ENCODE measurements at regions not wholly inside any gene's neighbourhood (a gene's known extent, or its start where the extent isn't known, plus 50 kb on each side); places are given as distances from the start of the nearest gene placed in this dataset.
"Not testable (repeated sequence)": the region's sequence is repeated elsewhere in the genome, so short reads cannot be mapped to it uniquely, and the experiment has no call there.

GRCh38 chr3:10725067-10725466, 91.0 kb upstream of the SLC6A11 start:
- no peaks in the 10 kb centered on the region for H3K27me3 ChIP-seq (ENCODE audit: control insufficient read depth, insufficient read depth, low read length)
- no peak for DNase-seq (ENCODE audit: low read depth)
- no peaks in the 10 kb centered on the region for H3K36me3 ChIP-seq (ENCODE audit: control insufficient read depth, insufficient read depth, low read length)
- H3K4me3 ChIP-seq (ENCODE audit: low read depth, low read length), result no peak overlapping the region
- TF ChIP-seq, protein P1, sequence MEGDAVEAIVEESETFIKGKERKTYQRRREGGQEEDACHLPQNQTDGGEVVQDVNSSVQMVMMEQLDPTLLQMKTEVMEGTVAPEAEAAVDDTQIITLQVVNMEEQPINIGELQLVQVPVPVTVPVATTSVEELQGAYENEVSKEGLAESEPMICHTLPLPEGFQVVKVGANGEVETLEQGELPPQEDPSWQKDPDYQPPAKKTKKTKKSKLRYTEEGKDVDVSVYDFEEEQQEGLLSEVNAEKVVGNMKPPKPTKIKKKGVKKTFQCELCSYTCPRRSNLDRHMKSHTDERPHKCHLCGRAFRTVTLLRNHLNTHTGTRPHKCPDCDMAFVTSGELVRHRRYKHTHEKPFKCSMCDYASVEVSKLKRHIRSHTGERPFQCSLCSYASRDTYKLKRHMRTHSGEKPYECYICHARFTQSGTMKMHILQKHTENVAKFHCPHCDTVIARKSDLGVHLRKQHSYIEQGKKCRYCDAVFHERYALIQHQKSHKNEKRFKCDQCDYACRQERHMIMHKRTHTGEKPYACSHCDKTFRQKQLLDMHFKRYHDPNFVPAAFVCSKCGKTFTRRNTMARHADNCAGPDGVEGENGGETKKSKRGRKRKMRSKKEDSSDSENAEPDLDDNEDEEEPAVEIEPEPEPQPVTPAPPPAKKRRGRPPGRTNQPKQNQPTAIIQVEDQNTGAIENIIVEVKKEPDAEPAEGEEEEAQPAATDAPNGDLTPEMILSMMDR (IDR thresholded peaks at IDR 0.05; ENCODE audit: insufficient read depth, low read length, poor library complexity, severe bottlenecking), result no peak

DNA sequence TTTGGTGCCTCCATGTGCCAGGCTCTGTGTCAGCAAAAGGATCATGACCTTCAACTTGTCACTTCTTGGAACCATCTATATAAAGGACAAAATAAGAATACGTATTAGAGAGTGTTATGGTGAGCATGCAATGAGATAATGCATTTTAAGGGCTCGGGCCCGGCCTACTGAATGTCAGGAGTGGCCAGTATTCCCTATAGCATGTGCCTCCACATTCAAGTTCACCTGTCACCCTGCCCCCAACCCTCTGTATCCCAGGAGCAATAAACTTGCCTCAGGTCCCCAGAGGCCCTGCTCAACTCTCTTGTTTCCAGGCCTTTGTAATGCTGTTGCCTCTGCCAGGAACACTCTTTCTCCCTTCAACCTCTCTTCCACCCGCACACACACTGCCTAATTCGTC, 90.2 kb upstream of the SLC6A11 start:
- no peak for DNase-seq (ENCODE audit: low read depth)
- Histone ChIP-seq H3K4me3 (ENCODE audit: low read depth, low read length) (no peak overlapping the region), H3K36me3 (ENCODE audit: control insufficient read depth, insufficient read depth, low read length) (no peaks in the 10 kb centered on the region), H3K27me3 (ENCODE audit: control insufficient read depth, insufficient read depth, low read length) (no peaks in the 10 kb centered on the region)
- TF ChIP-seq, protein P1 (IDR thresholded peaks at IDR 0.05; ENCODE audit: insufficient read depth, low read length, poor library complexity, severe bottlenecking), result no peak

DNA sequence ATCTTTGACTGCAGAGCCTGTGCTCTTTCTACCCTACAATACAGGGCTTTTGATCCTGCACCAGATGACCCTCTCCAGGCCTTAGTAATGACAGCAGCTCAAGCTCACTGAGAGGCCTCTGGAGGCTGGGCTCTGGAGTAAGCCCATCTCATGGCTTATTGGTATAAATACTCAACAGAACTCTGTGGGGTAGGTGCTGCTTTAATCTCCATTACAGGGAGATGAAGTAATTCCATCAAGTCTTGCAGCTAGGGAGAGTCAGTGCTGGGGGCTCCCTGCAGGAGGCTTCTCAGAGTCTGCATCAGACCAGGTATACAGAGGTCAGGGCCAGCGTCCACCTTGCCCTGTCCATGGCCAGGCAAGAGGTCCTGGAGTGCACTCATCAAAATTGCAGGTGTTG, 89.2 kb upstream of the SLC6A11 start:
- Histone ChIP-seq H3K27me3 (ENCODE audit: control insufficient read depth, insufficient read depth, low read length) (no peaks in the 10 kb centered on the region), H3K4me3 (ENCODE audit: low read depth, low read length) (no peak overlapping the region), H3K36me3 (ENCODE audit: control insufficient read depth, insufficient read depth, low read length) (no peaks in the 10 kb centered on the region)
- TF ChIP-seq, protein P1 (IDR thresholded peaks at IDR 0.05; ENCODE audit: insufficient read depth, low read length, poor library complexity, severe bottlenecking), result no peak
- DNase-seq (ENCODE audit: low read depth), result no peak

GRCh38 chr3:10729439-10729838, 86.6 kb upstream of the SLC6A11 start:
- H3K4me3 ChIP-seq (ENCODE audit: low read depth, low read length), result no peak overlapping the region
- TF ChIP-seq, protein P1 (IDR thresholded peaks at IDR 0.05; ENCODE audit: insufficient read depth, low read length, poor library complexity, severe bottlenecking), result no peak
- no peaks in the 10 kb centered on the region for H3K36me3 ChIP-seq (ENCODE audit: control insufficient read depth, insufficient read depth, low read length)
- no peak for DNase-seq (ENCODE audit: low read depth)
- H3K27me3 ChIP-seq (ENCODE audit: control insufficient read depth, insufficient read depth, low read length), result no peaks in the 10 kb centered on the region

DNA sequence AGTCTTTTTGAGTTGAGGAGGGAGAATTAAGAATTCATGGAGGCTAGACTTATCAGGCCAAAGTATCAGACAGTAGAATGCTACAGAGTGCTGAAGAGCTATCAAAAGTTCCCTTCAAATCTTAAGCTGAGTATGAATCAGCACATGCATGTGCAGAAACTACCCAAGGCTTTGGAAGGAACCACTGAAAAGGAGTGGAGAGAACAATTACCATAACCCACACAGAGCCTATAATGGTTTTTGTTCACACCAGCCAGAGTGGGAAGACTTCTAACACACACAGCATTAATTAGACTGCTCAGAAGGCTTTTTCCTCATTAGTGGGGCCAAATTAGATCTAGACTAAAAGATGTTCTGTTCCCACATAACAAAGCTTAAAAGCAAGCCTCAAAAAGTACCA, 83.7 kb upstream of the SLC6A11 start:
- DNase-seq (ENCODE audit: low read depth), result no peak
- TF ChIP-seq, protein P1 (IDR thresholded peaks at IDR 0.05; ENCODE audit: insufficient read depth, low read length, poor library complexity, severe bottlenecking), result no peak
- Histone ChIP-seq H3K36me3 (ENCODE audit: control insufficient read depth, insufficient read depth, low read length) (no peaks in the 10 kb centered on the region), H3K4me3 (ENCODE audit: low read depth, low read length) (no peak overlapping the region), H3K27me3 (ENCODE audit: control insufficient read depth, insufficient read depth, low read length) (no peaks in the 10 kb centered on the region)

GRCh38 chr3:10733297-10733696, 82.7 kb upstream of the SLC6A11 start:
- no peak for DNase-seq (ENCODE audit: low read depth)
- no peaks in the 10 kb centered on the region for H3K36me3 ChIP-seq (ENCODE audit: control insufficient read depth, insufficient read depth, low read length)

DNA sequence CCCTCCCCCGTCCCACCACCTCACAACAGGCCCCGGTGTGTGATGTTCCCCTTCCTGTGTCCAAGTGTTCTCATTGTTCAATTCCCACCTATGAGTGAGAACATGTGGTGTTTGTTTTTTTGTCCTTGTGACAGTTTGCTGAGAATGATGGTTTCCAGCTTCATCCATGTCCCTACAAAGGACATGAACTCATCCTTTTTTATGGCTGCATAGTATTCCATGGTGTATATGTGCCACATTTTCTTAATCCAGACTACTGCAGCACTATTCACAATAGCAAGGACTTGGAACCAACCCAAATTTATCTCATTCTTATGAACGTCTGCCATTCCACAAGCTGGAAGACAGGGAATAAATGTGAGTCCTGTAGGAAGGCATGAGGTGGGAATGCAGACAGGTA, 79.6 kb upstream of the SLC6A11 start:
- H3K27me3 ChIP-seq (ENCODE audit: control insufficient read depth, insufficient read depth, low read length), result peaks cover 11% of the 10 kb centered on the region
- not testable (repeated sequence) for H3K36me3 ChIP-seq (ENCODE audit: control insufficient read depth, insufficient read depth, low read length); DNase-seq (ENCODE audit: low read depth); H3K4me3 ChIP-seq (ENCODE audit: low read depth, low read length)

More at GRCh38 chr3:10733297-10733696, 82.7 kb upstream of the SLC6A11 start:
- Histone ChIP-seq H3K27me3 (ENCODE audit: control insufficient read depth, insufficient read depth, low read length) (peaks cover 7% of the 10 kb centered on the region), H3K4me3 (ENCODE audit: low read depth, low read length) (no peak overlapping the region)
- TF ChIP-seq, protein P1 (IDR thresholded peaks at IDR 0.05; ENCODE audit: insufficient read depth, low read length, poor library complexity, severe bottlenecking), result no peak
